ENCODE measurements at regions not wholly inside any gene's neighbourhood (a gene's known extent, or its start where the extent isn't known, plus 50 kb on each side); places are given as distances from the start of the nearest gene placed in this dataset.
"Not testable (repeated sequence)": the region's sequence is repeated elsewhere in the genome, so short reads cannot be mapped to it uniquely, and the experiment has no call there.

DNA sequence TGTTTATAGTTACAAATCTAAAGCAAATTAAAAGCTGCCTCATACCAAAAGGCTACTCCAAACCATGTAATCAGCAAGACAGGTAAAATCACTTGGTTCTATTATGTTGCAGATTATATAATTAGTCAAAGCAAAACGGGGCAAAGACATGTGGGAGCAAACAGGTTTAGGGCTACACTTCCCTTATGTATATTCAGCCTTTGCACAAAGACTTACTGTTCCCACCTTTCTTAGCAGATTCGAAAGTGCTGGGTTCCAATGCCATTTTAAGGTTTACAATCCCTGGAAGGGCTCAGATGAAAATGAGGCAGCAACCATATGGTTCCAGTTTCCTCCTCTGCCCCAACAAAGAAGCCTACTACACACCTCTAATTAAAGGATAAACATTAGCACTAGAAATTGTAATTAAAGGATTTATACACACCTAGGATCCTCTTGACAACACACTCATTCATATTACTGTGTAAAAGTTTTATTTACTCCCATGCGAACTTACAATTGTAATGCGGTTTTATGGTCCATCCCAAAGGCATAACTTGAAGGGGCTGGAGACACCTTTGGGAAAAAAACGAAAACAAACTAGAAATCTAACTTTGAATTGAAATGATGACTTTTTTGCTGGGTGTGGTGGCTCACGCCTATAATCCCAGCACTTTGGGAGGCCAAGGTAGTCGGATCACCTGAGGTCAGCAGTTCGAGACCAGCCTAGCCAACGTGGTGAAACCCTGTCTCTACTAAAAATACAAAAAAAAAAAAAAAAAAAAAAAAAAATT lies 117.3 kb upstream of the PKN2 start:
- H3K4me1 ChIP-seq (ENCODE audit: insufficient read depth, low read length), result peaks cover 4% of the 10 kb centered on the region
- H3K9ac ChIP-seq (ENCODE audit: low read depth, low read length), result no peak overlapping the region
- no peaks in the 10 kb centered on the region for H3K9me3 ChIP-seq (ENCODE audit: control insufficient read depth, insufficient read depth, low read length)
- H3K36me3 ChIP-seq (ENCODE audit: insufficient read depth, low read length), result no peaks in the 10 kb centered on the region

GRCh38 chr1:88571506-88571905 lies 112.6 kb upstream of the PKN2 start:
- Histone ChIP-seq H3K9ac (ENCODE audit: low read depth, low read length) (no peak overlapping the region), H3K9me3 (ENCODE audit: control insufficient read depth, insufficient read depth, low read length) (no peaks in the 10 kb centered on the region), H3K4me1 (ENCODE audit: insufficient read depth, low read length) (peaks cover 8% of the 10 kb centered on the region), H3K36me3 (ENCODE audit: insufficient read depth, low read length) (no peaks in the 10 kb centered on the region)

DNA sequence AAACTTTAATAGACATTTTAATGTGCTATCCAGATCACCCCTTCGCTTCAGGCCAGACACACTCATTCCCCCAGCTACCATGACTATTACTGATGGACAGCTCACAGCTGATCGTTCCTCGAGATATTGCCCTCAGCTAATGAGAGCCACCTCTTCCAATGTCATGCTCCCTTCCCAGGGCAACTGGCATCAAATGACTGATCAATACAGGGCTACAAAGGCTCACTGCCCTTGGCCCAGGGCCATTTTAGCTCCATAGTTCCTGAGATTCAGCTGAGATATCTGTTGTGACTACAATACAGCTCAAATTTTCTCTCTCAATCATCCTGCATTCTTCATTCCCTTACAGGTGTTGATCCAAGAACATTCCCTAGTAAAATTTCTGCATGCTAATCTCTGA lies 104.5 kb upstream of the PKN2 start:
- Histone ChIP-seq H3K36me3 (ENCODE audit: insufficient read depth, low read length) (no peaks in the 10 kb centered on the region), H3K9ac (ENCODE audit: low read depth, low read length) (no peak overlapping the region), H3K9me3 (ENCODE audit: control insufficient read depth, insufficient read depth, low read length) (no peaks in the 10 kb centered on the region), H3K4me1 (ENCODE audit: insufficient read depth, low read length) (no peaks in the 10 kb centered on the region)

DNA sequence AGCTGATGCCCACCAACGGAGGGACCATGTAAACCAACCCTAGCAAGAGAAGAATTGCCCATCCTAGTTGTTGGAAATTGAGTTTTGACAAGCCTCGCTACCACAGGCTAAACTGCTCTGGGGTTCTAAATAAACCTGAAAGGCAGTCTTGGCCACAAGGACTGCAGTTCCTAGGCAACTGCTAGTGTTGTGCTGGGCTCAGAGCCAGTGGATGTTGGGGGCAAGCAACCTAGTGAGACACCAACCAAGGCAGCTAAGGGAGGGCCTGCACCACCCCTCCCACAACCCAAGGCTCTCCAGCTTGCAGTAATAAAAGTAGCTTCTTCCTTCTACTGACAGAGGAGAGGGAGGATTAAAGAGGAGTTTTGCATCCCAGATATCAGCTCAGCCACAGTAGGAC lies 102.4 kb upstream of the PKN2 start:
- no peak overlapping the region for H3K9ac ChIP-seq (ENCODE audit: low read depth, low read length)
- H3K9me3 ChIP-seq (ENCODE audit: control insufficient read depth, insufficient read depth, low read length), result no peaks in the 10 kb centered on the region

GRCh38 chr1:88593358-88593757 lies 90.7 kb upstream of the PKN2 start:
- Histone ChIP-seq H3K9me3 (ENCODE audit: control insufficient read depth, insufficient read depth, low read length) (peaks cover 6% of the 10 kb centered on the region; the same call in 1 of the 2 replicates), H3K9ac (ENCODE audit: low read depth, low read length) (no peak overlapping the region), H3K36me3 (ENCODE audit: insufficient read depth, low read length) (no peaks in the 10 kb centered on the region), H3K4me1 (ENCODE audit: insufficient read depth, low read length) (no peaks in the 10 kb centered on the region)

More for the DNA sequence above, 102.4 kb upstream of the PKN2 start:
- no peaks in the 10 kb centered on the region for H3K36me3 ChIP-seq (ENCODE audit: insufficient read depth, low read length)
- H3K4me1 ChIP-seq (ENCODE audit: insufficient read depth, low read length), result no peaks in the 10 kb centered on the region

GRCh38 chr1:88595355-88596002 lies 88.6 kb upstream of the PKN2 start:
- Histone ChIP-seq H3K9me3 (ENCODE audit: control insufficient read depth, insufficient read depth, low read length) (peaks cover 6% of the 10 kb centered on the region; the same call in 1 of the 2 replicates), H3K9ac (ENCODE audit: low read depth, low read length) (no peak overlapping the region), H3K36me3 (ENCODE audit: insufficient read depth, low read length) (no peaks in the 10 kb centered on the region), H3K4me1 (ENCODE audit: insufficient read depth, low read length) (no peaks in the 10 kb centered on the region)

DNA sequence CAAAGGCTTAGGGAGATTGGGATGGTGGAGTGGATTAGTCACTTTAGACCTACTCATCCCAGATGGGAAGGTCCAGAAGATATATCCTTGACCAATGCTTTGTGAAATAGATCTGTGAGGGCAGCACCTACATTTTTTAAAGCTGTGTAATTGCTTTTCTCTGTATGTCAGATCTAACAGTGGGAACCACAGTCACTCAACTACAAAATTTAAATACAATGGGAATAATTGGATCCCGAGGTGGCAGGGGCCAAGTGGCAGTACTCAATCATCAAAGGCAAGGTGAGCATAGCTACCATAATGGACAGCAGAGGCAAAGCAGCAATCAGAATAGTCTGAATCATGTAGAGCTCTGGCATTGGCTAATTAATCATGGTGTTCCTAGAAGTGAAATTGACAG lies 86.1 kb upstream of the PKN2 start:
- not testable (repeated sequence) for H3K36me3 ChIP-seq (ENCODE audit: insufficient read depth, low read length); H3K4me1 ChIP-seq (ENCODE audit: insufficient read depth, low read length); H3K9ac ChIP-seq (ENCODE audit: low read depth, low read length); H3K9me3 ChIP-seq (ENCODE audit: control insufficient read depth, insufficient read depth, low read length)

- peaks cover 12% of the 10 kb centered on the region for H3K4me1 ChIP-seq (ENCODE audit: insufficient read depth, low read length)
- H3K9me3 ChIP-seq (ENCODE audit: control insufficient read depth, insufficient read depth, low read length), result no peaks in the 10 kb centered on the region; the same call in 1 of the 2 replicates
- no peak overlapping the region for H3K9ac ChIP-seq (ENCODE audit: low read depth, low read length)
- no peaks in the 10 kb centered on the region for H3K36me3 ChIP-seq (ENCODE audit: insufficient read depth, low read length)
Measured at GRCh38 chr1:88608139-88608943, 75.7 kb upstream of the PKN2 start.

- Histone ChIP-seq H3K4me1 (ENCODE audit: insufficient read depth, low read length) (peaks cover 12% of the 10 kb centered on the region), H3K9ac (ENCODE audit: low read depth, low read length) (no peak overlapping the region), H3K36me3 (ENCODE audit: insufficient read depth, low read length) (no peaks in the 10 kb centered on the region), H3K9me3 (ENCODE audit: control insufficient read depth, insufficient read depth, low read length) (no peaks in the 10 kb centered on the region; the same call in 1 of the 2 replicates)
Measured at GRCh38 chr1:88609051-88609450, 75.0 kb upstream of the PKN2 start.

GRCh38 chr1:88610687-88611086 lies 73.4 kb upstream of the PKN2 start:
- no peak overlapping the region for H3K9ac ChIP-seq (ENCODE audit: low read depth, low read length)
- 0 out of 2 replicates have a peak, but pooled peaks cover 1% of the 10 kb centered on the region for H3K9me3 ChIP-seq (ENCODE audit: control insufficient read depth, insufficient read depth, low read length)
- H3K4me1 ChIP-seq (ENCODE audit: insufficient read depth, low read length), result peaks cover 12% of the 10 kb centered on the region
- H3K36me3 ChIP-seq (ENCODE audit: insufficient read depth, low read length), result no peaks in the 10 kb centered on the region

GRCh38 chr1:88612292-88612691 lies 71.8 kb upstream of the PKN2 start:
- H3K9me3 ChIP-seq (ENCODE audit: control insufficient read depth, insufficient read depth, low read length), result 0 out of 2 replicates have a peak, but pooled peaks cover 3% of the 10 kb centered on the region
- H3K4me1 ChIP-seq (ENCODE audit: insufficient read depth, low read length), result peaks cover 9% of the 10 kb centered on the region
- H3K36me3 ChIP-seq (ENCODE audit: insufficient read depth, low read length), result no peaks in the 10 kb centered on the region
- no peak overlapping the region for H3K9ac ChIP-seq (ENCODE audit: low read depth, low read length)

DNA sequence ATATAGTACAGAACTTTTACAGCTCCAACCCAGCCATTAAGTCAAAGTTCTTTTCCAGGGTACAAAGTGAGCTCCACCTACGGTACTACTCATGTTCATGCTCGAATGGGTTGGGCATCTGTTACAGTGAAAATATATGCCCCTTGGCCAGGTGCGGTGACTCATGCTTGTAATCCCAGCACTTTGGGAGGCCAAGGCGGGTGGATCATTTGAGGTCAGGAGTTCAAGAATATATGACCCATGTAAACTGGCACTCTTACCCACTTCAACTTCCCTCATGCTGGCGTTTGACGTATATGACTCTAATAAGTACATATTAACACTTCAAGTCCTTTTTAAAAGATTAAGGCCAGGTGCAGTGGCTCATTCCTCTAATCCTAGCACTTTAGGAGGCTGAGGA lies 71.3 kb upstream of the PKN2 start:
- H3K9me3 ChIP-seq (ENCODE audit: control insufficient read depth, insufficient read depth, low read length), result 0 out of 2 replicates have a peak, but pooled peaks cover 3% of the 10 kb centered on the region
- peaks cover 7% of the 10 kb centered on the region for H3K4me1 ChIP-seq (ENCODE audit: insufficient read depth, low read length)
- H3K9ac ChIP-seq (ENCODE audit: low read depth, low read length), result no peak overlapping the region
- H3K36me3 ChIP-seq (ENCODE audit: insufficient read depth, low read length), result no peaks in the 10 kb centered on the region

GRCh38 chr1:88618331-88618730 lies 65.7 kb upstream of the PKN2 start:
- Histone ChIP-seq H3K4me1 (ENCODE audit: insufficient read depth, low read length) (no peaks in the 10 kb centered on the region), H3K9me3 (ENCODE audit: control insufficient read depth, insufficient read depth, low read length) (peaks cover 14% of the 10 kb centered on the region; the same call in 1 of the 2 replicates), H3K9ac (ENCODE audit: low read depth, low read length) (no peak overlapping the region), H3K36me3 (ENCODE audit: insufficient read depth, low read length) (no peaks in the 10 kb centered on the region)

GRCh38 chr1:88623101-88623500 lies 61.0 kb upstream of the PKN2 start:
- not testable (repeated sequence) for H3K9me3 ChIP-seq (ENCODE audit: control insufficient read depth, insufficient read depth, low read length); H3K36me3 ChIP-seq (ENCODE audit: insufficient read depth, low read length); H3K9ac ChIP-seq (ENCODE audit: low read depth, low read length); H3K4me1 ChIP-seq (ENCODE audit: insufficient read depth, low read length)

All from ES-I3 (cell line).